ENCODE measurements at regions not wholly inside any gene's neighbourhood (a gene's known extent, or its start where the extent isn't known, plus 50 kb on each side); places are given as distances from the start of the nearest gene placed in this dataset.

DNA sequence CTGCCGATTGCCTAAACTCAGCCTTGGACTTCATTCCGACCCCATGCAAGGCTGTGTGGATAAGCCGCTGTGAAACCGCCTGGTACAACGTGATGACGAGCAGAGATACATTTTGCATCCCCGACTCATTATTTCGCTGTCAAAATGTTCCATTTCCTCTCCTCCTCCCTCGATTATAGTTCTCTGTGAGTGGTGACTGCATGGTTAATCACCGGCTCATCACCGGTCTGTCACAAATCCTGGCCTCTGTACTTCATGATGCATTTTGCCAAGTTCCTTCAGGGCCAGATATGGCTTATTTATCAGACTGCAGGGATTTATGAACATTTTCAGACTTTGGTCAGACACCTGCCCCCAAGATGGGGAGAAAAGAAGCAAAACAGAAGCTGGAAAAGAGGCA is 461.6 kb upstream of the DPP6 start:
- TF ChIP-seq, protein P1, sequence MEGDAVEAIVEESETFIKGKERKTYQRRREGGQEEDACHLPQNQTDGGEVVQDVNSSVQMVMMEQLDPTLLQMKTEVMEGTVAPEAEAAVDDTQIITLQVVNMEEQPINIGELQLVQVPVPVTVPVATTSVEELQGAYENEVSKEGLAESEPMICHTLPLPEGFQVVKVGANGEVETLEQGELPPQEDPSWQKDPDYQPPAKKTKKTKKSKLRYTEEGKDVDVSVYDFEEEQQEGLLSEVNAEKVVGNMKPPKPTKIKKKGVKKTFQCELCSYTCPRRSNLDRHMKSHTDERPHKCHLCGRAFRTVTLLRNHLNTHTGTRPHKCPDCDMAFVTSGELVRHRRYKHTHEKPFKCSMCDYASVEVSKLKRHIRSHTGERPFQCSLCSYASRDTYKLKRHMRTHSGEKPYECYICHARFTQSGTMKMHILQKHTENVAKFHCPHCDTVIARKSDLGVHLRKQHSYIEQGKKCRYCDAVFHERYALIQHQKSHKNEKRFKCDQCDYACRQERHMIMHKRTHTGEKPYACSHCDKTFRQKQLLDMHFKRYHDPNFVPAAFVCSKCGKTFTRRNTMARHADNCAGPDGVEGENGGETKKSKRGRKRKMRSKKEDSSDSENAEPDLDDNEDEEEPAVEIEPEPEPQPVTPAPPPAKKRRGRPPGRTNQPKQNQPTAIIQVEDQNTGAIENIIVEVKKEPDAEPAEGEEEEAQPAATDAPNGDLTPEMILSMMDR (conservative IDR thresholded peaks at IDR 0.05 in 1 of 2, IDR thresholded peaks at IDR 0.05 in 1 of 2; ENCODE audit: extremely low read depth in 1 of 2, insufficient read depth in 1 of 2, low read depth in 1 of 2, low read length in 2 of 2), result no peak
- TF ChIP-seq EZH2 (IDR thresholded peaks at IDR 0.05; ENCODE audit: borderline replicate concordance, low read length), result no peak
